ENCODE measurements at regions not wholly inside any gene's neighbourhood (a gene's known extent, or its start where the extent isn't known, plus 50 kb on each side); places are given as distances from the start of the nearest gene placed in this dataset.

- TF ChIP-seq, protein P1, sequence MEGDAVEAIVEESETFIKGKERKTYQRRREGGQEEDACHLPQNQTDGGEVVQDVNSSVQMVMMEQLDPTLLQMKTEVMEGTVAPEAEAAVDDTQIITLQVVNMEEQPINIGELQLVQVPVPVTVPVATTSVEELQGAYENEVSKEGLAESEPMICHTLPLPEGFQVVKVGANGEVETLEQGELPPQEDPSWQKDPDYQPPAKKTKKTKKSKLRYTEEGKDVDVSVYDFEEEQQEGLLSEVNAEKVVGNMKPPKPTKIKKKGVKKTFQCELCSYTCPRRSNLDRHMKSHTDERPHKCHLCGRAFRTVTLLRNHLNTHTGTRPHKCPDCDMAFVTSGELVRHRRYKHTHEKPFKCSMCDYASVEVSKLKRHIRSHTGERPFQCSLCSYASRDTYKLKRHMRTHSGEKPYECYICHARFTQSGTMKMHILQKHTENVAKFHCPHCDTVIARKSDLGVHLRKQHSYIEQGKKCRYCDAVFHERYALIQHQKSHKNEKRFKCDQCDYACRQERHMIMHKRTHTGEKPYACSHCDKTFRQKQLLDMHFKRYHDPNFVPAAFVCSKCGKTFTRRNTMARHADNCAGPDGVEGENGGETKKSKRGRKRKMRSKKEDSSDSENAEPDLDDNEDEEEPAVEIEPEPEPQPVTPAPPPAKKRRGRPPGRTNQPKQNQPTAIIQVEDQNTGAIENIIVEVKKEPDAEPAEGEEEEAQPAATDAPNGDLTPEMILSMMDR (conservative IDR thresholded peaks at IDR 0.05; ENCODE audit: low read depth, low read length), result no peak
- no peak for TF ChIP-seq EZH2 (IDR thresholded peaks at IDR 0.05; ENCODE audit: borderline replicate concordance, low read depth, low read length, poor library complexity, severe bottlenecking)
Measured at GRCh38 chr10:127824826-127825225, 67.9 kb downstream of the CLRN3 start.

Measured in A673 (cell line).